ENCODE measurements at regions not wholly inside any gene's neighbourhood (a gene's known extent, or its start where the extent isn't known, plus 50 kb on each side); places are given as distances from the start of the nearest gene placed in this dataset.
A peak's percentile ranks its signal among the peaks of the same experiment; 100 is the strongest.

DNA sequence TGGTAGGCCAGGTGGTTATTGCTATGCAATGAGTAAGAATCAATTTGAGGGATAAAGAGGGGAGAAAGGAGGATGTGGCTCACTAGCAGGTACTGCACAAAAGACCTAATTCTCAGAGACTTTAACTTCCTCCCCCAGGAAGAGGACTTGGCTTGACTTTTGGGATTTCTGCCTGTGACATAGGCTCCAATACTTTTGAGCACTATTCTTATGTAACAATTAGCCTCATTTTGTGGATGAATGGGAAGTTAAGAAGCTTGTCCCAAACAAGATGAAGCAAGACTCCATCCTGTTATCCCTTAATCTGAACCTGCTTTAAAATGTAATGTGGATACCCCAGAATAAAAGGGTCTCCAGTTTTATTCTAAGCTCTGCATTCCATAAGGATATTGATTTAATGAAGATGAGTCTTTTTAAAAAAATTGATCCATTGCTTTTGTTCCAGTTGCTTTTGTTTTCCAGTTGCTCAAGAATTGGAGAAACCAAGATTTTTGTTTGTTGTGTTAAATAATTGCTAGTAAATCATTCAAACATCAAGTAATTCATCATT lies 218.5 kb downstream of the SNX13 start:
- DNase-seq (ENCODE audit: low read depth in 3 of 3, low spot score in 2 of 3) = no peak

DNA sequence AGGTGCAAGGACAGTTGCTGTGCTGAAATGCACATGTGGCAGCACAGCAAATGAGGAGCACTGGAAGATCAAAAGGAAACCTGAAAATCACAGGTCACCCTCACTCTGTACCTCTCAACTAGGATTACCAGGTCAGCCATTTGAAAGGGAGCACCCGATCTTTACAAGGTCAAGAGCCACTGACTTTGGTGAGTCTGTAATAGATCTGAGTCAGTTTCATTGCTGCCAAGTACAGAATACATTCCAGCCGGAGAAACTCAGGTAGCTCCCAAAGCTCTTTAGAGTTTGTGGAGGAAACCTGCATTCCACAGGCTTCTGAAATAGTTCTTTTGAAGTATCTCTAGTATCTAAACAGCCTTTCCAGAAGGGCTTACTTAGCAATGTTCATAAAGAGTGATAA lies 217.5 kb downstream of the SNX13 start:
- no peak for DNase-seq (ENCODE audit: low read depth in 3 of 3, low spot score in 2 of 3)

DNA sequence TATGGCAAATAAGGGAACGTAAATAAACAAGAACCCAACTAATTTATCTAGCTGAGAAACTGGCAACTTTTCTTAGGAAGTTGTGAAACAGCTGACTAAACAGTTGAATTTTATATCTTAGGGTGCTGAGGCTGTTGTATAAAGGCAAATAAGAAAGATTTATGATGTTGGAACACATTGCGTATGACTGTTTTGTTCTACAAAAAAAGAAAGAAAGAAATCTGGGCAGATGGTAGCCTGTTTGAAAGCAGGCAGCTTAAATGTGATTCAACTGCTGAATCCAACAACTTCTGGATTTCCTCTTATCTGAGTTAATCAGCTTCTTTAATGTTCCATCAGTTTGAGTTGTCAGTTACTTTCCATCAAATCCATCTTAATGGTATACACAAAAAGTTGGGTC lies 214.5 kb downstream of the SNX13 start:
- DNase-seq (ENCODE audit: low read depth in 3 of 3, low spot score in 2 of 3) = peak in 2 of 3 donors; percentile 2 to 9

DNA sequence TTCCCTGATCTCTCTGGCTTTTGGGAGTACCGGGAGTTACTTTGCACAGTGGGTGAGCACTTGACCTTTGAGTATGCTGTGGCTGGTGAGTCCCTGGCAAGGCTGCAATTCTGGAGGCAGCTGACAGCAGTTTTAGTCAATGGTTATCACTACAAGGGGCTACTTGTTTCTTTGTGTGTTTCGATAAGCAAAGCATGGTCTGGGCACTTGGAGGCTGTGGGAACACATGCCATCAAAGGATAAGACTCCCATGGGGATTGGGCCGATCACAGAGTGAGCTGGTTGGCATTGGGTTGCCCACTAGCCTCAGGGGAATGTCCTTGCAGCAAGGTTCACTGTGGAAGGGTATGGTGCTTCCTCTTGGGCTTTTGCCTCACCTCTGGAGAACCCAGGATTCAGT lies 208.2 kb downstream of the SNX13 start:
- no peak for DNase-seq (ENCODE audit: low read depth in 3 of 3, low spot score in 2 of 3)
